Tongue (tissue), 1 donor: ENCODE measurements at regions not wholly inside any gene's neighbourhood (a gene's known extent, or its start where the extent isn't known, plus 50 kb on each side); places are given as distances from the start of the nearest gene placed in this dataset.
A peak's percentile ranks its signal among the peaks of the same experiment; 100 is the strongest.
"Not testable (repeated sequence)": the region's sequence is repeated elsewhere in the genome, so short reads cannot be mapped to it uniquely, and the experiment has no call there.

ENCODE experiments used
- DNase-seq: peaks from one replicate; pipeline ENCODE4 v3.0.0-alpha.2; 2015

- DNase-seq = no peak
Measured at GRCh38 chr1:192862271-192862670, 53.4 kb downstream of the RGS2 start.

DNA sequence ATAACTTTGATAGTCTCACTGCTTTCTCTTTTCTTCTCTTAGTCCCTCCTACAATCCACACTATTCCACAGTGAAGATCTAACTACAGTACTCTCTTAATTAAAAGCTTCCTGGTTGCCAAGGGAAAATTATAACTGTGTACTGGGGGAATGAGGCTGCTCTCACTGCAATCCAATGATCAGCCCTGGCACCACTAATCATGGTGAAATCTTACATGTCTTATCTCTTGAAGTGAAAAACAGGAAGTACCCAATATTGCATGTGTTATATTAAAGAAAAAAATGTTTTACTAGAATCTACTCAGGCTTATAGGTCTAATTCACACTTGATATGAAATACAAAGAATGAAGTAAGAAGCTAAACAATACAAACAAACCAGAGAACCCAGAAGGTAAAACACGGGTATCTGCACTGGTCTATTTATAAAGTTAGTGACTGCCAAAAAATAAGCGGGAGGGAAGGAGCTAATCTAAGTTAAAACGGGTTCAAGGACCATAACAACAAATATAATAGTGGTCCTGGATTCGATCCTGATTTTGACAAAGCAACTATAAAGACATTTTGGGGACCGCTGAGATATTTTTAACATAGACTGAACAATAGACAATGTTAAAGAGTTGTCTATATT, 57.5 kb downstream of the RGS2 start:
- no peak for DNase-seq

GRCh38 chr1:192867180-192867579, 58.3 kb downstream of the RGS2 start:
- no peak for DNase-seq

GRCh38 chr1:192869308-192869940, 60.6 kb downstream of the RGS2 start:
- no peak for DNase-seq

GRCh38 chr1:192872010-192872409, 63.2 kb downstream of the RGS2 start:
- no peak for DNase-seq

DNA sequence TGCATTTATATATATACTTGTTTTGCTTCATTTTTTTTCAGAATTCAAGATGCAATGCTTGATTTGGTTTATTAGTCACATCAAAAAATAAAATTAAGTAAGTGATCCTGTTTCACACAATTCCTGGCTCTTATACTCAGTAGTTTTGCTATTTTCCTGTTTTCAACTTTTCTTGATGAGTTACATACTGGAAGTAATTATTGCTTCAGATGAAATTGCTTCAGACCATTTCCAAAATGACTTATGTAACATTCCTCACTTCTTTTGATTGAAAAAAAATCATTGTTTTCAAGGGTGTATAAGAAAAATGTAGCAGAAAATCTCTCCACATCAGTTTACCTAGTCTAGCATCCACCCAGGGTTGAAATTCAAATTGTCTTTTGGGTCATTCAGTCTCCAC, 65.0 kb downstream of the RGS2 start:
- DNase-seq = no peak

DNA sequence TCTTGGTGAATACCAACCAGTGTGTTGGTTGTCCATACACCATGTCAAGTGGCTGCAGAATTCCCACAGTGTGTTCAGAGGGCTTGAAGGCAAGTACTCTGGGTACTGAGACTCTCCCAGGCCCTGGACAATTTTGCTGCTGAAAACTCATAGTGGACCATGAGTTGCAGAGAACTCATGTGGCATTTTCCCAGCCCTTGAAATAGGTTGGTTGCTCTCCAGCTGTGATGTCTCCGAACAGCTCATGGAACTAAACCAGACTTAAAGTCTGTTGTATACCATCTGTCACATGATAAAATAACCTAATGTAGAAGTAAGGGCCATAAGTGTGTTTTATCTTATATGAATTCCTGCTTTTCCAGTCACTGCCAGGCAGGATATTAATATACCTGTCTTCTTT, 67.8 kb downstream of the RGS2 start:
- peak; percentile 20 for DNase-seq

DNA sequence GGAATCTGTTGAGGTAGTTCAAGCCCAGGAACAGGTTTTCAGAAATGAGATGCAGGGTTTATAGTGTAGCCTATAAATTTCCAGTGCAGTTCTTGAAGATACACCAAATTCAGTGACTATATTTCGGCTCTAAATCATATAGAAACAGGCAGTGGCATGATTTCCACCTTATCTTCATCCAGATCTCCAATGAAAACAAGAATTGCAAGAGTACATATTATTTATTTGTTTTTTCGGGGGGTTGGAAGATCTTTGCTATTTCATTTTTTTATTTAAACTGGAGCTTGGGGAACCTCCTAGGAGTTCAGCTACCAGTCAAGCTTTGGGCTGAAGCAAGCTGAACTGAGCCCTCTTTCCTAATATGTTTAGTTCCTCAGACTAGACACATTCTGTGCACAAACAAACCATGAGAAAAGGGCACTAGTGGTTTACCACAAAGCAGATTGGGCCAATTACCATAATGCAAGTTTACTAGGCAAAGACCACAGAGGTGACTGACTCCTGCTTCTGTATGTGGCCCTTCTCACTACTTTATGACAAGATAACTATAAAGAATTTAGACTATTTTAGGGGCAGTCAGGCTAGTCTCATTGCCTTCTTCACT, 68.5 kb downstream of the RGS2 start:
- no peak for DNase-seq

DNA sequence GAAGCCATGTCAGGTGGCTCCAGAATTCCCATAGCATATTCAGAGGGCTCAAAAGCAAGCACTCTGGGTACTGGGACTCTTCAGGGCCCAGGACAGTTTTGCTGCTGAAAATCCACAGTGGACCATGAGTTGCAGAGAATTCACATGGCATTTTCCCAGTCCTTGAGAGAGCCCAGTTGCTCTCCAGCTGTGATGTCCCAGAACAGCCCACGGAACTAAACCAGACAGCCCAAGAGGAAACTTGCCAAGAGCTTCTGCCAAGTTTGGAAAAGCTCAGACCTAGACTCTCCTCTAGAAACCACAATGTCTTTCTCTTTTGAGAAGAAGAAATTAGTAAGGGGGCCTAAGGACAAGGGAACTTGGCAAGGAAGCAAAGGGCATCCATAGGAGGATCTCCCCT, 69.4 kb downstream of the RGS2 start:
- DNase-seq = peak; percentile 89

- DNase-seq = no peak
Measured at GRCh38 chr1:192879406-192879805, 70.6 kb downstream of the RGS2 start.

DNA sequence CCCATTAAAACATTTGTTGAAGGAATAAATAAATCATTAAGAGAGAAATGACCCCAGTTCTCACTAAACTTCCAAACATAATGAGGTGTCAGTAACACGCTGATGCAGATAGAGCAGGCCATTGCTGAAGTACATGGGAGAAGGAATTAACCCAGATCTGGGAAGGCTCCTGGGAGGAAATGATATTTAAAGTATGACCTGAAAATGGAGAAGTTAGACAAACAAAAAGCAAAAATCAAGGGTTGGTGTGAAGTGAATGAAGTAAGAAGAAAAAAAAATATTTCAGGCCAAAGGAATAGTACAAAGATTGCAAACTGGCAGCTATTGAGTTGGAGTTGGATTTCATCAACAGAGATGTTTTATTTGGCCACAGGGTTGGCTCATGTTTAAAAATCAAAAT, 71.4 kb downstream of the RGS2 start:
- DNase-seq = no peak

GRCh38 chr1:192884241-192884640, 75.4 kb downstream of the RGS2 start:
- DNase-seq = no peak

- not testable (repeated sequence) for DNase-seq
Measured at GRCh38 chr1:192885387-192885786, 76.5 kb downstream of the RGS2 start.

DNA sequence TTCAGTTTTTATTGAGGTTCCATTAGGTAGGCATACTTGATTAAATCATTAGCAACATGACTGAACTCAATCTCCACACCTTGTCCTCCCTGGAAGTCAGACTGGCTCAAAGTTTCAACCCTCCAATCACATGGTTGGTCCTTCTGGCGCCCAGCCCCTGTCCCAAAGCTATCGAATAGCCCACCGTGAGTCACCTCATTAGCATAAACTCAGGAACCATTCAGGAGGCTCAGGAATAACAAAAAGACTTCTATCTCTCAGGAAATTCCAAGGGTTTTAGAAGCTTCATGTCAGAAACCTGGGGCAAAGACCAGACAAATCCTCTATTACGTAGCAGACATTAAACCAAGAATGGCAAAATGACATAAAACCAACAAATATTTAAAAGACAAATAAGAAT, 78.6 kb downstream of the RGS2 start:
- no peak for DNase-seq

DNA sequence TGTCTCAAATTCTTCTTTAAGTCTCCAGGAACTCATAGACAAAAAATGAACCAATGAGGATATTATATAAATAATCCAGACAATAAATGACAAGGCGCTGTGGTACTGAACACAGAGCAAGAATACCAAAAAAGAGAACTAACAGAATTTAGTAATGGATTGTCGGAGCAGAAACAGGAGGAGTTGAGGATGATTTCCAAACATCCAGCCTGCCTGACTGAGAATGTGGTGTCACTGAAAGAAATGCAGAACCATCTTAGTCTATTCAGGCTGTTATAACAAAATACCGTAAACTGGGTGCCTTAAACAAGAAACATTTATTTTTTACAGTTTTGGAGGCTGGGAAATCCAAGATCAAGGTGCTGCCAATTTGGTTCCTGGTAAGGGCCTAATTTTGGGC, 79.7 kb downstream of the RGS2 start:
- no peak for DNase-seq

- DNase-seq = no peak
Measured at GRCh38 chr1:192889082-192889481, 80.2 kb downstream of the RGS2 start.

DNA sequence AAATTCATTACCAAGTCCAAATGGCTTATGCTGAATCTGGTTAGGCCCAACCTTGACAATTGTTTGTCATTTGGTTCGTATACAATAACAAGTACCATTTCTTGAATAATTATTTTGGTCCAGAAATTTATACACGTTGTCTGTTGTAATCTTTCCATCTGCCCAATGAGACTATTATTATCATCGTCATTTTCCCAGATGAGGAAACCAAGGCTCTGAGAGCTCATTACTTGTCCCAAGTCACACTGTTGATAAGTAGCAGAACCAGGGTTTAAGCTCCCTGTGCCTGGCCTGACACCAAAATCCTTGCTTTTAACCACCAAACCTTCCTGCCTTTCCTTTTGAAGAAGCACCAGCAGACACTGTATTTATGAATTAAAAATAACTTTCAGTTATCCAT, 81.3 kb downstream of the RGS2 start:
- DNase-seq = no peak

DNA sequence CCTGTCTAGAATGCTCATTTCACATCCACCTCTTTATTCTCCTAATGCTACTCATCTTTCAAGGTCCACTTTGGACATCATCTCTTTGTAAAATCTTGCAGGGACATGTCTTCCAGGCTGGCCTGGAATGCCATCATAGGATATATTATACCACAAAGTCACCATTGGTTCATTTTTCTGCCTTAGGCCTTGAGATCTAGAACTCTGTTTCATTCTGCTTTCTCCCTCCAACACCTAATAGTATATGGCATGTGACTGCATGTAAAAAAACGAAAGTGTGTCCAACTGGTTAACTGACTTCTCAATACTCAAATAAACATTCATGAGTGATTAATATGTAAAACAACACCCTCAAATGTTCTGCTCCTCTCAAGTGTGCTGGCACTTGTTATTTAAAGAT, 84.1 kb downstream of the RGS2 start:
- no peak for DNase-seq

GRCh38 chr1:192895487-192895886, 86.6 kb downstream of the RGS2 start:
- not testable (repeated sequence) for DNase-seq

DNA sequence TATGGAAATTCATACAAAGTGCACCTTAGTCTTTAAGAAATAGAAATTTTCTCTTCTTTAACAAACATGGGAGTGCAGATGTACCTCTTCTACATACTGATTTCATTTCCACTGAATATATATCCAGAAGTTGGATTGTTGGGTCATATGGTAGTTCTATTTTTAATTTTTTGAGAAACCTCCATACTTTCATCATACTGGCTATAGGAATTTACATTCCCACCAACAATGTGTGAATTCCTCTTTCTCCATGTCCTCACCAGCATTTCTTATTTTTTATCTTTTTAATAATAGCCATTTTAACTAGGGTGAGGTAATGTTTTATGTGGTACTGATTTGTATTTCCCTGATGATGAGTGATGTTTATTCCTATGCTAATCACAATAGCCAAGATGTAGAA, 87.5 kb downstream of the RGS2 start:
- no peak for DNase-seq

- no peak for DNase-seq
Measured at GRCh38 chr1:192901500-192901899, 92.7 kb downstream of the RGS2 start.

DNA sequence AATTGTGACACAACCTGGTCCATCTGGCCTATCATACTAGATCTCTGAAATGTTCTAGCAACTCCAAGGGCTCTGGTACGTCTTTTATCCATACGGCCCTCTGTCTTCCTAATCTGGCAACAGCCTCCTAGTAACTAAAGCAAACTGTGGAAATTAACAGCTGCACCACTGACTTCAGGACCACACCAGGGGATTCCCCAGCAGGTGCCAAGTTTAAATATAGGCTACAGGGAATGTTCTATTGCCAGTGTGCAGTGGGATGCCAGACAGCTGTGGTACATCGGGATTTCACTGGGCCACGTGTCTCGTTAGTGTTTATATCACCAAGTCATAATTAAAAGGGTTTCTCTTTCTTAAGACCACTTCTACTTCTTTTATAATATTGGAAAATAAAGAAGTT, 94.3 kb downstream of the RGS2 start:
- DNase-seq = peak; percentile 95

DNA sequence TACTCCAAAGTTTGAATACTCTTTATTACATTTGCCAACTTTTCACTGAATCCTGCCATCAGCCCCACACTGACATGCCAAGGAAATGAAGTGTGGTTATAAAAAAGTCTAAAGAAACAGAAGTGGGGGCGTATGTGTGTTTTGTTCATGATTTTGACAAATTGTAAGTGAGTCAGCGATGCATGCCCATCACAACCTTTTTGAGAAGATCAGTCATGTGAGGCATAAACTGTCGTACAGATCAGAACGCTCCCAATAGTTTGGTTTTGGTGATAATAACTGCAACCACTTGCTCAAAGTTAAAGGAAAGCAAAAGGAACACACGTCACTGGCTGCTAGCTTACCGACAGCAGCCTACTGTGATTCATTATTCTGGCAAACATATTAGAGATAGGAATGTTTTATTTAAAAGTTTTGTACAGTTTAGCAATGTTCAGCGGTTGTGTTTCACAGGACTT, 95.6 kb downstream of the RGS2 start:
- no peak for DNase-seq

DNA sequence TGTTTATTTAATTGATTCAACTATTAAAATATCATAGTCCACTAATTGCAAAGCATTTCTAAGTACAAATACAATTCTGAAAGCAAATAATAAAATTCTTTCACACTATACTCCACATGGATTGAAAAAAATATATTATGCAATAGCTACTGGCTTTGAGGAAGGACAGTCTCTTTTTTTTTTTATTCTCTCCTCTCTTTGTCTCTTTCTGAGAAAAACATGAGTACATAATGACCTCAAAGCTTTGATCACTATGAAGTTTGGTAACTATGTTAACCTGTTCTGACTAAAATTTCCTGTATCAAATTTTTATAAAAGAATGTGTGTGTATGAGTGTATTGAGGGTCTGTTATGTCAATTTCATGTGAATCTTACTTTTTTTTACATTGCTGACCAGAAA, 96.2 kb downstream of the RGS2 start:
- DNase-seq = no peak
